HG03175 (cell line): ENCODE measurements at regions not wholly inside any gene's neighbourhood (a gene's known extent, or its start where the extent isn't known, plus 50 kb on each side); places are given as distances from the start of the nearest gene placed in this dataset.

Experiments
- ATAC-seq: cut with Tn5 transposase; IDR thresholded peaks from one replicate; pipeline ENCODE4 v1.9.1; 2021; ENCODE audit warnings: mild to moderate bottlenecking, moderate library complexity; ENCODE audit not compliant: unreplicated experiment

DNA sequence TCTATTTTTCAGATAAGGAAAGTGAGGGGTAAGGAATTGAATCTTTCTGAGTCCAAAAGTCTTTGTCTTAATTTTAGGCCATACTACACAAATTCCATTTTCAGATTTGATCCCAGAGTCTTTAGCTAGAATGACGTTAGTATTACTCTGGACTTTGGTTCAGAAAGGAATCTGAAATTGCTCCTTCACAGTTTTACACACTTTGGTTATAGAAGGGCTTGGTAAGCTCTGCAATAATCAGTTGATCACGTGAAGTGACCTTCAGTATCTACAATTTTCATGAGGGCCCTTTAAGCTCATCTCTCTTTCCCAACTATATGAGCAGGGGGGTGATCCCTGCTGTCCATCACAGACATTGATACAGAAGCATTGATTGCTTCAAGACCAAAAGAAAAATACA lies 103.4 kb upstream of the ESRRG start:
- ATAC-seq, result no peak

DNA sequence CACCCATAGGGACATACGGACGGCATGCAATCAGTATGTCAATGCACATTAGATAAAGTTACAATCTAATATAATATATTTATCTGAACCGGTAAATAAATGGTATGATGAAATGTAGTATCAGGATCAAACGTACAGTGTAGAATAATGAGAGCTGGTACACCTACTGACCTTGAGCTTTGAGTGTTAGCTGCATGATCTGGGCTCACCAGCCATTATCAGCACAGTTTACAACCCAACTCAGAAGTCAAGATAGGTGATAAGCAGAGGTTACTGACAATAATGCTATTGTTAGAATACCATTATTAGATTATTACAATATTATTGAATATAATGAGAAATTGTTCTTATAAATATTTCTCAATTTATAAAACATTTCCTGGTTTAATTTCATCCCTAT lies 103.0 kb upstream of the ESRRG start:
- ATAC-seq, result no peak

DNA sequence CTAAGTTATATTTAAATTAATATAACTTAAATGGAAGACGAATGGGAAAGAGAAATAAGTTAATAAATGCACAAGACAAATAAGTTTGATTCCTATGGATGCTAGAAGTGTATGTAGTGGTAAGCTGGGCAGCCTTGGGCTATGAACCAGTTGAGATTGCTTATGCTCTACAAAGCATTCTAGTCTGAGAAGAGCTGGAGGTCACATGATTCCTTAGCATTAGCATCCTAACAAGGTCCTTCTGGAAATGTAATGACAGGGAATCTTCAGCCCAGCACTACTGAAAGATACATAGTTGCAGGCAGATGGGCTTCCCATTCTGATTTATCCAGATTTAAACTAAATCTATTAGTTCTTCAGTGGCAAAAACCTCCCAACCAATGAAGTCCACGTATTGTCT lies 102.3 kb upstream of the ESRRG start:
- no peak for ATAC-seq

DNA sequence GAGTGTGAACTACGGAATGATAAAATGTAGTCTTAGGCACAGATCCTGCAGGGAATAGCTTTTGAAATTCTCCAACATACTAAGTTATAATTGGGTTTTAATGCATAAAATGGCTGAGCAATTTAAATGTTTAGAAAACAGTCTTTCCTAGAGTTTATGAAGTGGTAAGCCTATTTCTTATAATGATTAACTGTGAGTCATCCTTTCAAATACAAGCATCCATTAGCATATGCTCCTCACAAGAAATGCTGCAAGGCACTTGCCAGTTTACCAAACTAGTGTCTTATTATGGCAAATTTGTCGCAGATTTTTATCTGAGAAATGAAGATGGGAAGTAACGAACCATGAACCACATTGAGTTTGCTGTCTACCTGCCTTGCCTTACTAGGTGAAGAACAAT lies 101.3 kb upstream of the ESRRG start:
- no peak for ATAC-seq

DNA sequence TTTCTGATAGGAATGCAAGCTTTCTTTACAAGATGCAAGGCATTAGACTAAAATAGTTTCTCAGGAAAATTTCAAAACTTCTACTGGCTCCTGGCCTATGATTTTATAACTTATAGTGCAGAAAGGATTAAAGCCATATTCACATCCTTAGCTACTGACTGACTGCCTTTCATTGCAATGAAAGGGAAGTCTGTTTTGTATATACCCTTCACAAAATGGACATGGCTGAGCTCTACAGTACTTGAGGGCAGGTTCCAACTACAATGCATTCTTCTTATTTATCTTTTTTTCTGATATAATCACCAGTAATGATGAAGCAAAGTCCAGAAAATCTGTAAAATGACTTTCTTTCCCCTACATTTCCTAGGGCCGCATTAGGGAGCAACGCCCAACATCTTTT lies 100.5 kb upstream of the ESRRG start:
- ATAC-seq, result no peak

DNA sequence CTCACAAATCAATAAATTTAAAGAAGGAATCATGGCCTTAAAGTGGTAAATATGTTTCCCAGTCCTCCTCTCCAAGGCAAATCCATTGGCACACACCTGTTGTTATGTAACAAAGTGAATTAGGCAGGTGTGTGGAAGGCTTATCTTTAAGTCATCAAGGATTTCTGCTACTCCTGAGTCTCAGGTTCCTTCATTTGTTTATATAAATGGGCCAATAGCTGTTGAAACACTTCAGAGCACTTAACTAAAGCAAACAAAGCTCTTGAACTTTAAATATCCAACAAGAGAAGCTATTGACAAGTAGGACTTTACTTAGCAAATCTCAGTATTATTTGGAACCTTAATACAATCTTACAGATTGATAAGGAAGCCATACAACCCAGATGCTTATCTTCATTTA lies 99.3 kb upstream of the ESRRG start:
- ATAC-seq, result no peak

DNA sequence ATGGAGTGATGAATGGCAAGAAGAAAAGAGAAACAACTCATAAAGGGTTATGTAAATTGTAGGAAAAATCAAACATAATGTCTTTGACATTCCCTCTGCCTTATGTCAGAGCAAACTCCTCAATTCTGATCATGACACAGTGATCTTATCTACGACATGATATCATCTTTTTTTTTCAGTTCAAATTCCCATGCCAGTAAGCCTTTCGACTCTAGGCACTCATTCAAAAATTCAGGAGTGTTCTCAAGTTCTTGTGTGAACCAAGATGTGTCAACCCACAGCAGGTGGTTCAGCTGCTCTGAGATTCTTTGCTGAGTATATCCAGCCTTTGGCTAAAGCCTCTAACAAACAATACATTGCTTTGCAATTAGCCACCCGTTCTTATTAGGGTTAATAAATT lies 97.1 kb upstream of the ESRRG start:
- ATAC-seq, result no peak

DNA sequence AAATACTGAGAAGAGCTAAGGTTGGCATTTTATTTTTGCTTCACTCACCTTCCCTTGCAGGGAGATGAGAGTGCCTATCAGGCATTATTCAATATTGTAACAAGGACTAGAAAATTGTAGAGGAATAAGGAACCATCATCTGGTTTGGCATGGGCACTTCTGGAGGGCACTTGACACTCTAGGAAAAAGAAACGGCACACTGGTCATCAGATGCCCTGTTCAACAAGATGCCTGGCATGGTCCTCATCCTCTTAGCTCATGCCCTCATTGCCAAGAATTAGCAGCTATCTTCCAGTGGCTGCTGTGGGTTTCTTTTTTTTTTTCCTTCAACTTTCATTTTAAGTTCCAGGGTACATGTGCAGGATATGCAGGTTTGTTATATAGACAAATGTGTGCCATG lies 95.1 kb upstream of the ESRRG start:
- no peak for ATAC-seq

DNA sequence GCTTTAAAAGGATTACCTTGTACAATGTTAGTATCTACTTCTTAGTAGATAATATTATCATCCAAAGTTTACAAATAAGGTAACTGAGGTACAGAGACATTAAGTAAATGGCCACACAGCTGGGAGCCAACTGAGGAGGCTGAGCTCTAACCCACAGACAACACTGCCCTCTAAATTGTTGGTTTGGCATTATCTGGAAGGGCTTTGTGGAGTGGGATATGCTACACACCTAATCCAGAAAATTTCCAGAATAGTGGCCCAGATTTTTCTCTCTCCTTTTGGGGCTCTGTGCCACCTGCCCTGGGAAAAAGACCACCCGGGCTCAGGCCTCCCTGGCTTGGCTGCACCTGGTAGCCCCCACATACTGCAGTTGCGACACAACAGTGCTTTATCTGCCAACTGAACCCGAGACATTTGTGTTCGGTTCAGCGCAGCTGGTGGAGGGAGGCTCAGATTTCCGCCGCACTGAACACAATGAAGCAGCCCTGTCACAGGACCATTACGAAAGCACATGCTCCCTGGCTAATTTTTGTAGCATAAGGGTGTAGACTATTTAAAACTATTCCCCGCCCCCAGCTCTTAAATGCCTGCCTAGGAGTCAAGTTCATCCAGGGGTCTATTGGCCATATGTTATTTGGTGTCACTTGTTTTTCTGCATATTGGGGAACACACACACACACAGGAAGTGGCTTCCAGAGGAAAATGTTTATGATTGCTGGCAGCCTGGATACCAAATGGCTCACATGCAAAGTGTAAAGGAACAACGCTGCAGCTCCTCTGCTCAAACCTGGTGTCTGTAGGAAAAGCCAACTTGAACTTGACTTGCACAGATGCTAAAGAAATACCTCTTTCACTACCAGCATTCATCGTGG lies 92.3 kb upstream of the ESRRG start:
- no peak for ATAC-seq

DNA sequence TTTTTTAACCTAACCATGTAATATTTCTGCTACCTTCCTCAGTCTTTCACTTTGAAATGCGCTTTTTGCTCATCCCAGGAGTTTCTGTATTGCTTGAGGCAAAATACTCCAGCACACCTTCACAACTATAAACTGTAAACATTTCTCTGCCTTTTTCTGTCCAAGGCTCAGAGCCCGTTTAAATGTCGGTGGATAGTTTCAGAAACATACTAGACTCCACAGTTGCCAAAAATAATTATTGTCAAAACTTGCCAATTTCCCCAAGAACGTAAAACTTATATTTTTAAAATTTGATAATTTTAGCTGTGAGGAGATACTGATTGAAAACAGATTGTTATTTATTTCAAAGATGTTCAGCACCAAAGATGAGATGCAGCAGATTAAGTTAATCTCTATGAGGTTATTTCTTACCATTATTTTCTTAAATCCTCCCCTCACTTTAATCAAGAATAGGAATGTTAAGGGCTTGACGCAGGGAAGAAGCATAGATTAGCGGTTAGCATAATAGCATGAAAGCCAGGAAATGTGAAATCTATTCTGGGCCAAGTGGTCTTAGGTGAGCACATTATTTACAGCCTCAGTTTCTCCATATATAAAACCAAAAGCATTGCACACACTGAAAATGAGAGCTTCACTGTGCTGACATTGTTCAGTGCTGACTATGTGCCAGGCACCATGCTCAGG lies 91.5 kb upstream of the ESRRG start:
- no peak for ATAC-seq

DNA sequence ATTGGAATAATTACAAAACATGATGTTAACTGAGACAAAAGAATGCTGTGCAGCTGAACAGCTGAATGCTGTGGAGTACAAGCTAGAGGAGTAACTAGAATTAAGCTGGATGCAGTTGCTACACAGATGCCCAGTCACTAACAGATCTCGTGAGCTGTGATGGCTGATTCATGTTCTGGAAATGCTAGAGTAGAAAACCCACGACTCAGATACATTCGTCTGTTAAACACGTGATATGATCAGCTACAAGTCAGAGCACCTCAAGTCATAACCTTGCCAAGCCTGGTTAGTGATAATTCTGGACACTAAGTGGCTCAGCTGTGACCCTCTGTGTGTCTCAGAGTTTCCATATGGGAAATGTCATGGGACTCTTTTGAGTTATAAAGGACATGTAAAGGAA lies 89.7 kb upstream of the ESRRG start:
- ATAC-seq, result no peak

DNA sequence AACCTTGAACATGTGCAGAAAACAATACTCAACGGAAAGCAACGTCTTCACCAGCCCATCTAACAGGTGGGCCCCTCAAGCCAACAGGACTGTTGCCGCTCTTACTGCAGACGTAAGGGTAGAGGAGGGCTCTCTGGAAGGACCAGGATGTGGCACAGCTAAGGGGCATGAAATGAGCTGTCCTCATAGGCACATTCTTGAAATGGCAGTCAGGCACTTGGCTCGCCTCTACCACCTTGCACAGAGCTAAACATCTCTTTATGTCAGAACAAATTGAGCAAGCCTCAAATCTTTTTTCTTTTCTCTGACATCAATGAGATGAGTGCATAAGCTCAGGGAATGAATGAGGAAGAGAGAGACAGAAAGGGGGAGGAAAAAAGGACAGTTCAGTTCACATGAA lies 86.4 kb upstream of the ESRRG start:
- ATAC-seq, result no peak

DNA sequence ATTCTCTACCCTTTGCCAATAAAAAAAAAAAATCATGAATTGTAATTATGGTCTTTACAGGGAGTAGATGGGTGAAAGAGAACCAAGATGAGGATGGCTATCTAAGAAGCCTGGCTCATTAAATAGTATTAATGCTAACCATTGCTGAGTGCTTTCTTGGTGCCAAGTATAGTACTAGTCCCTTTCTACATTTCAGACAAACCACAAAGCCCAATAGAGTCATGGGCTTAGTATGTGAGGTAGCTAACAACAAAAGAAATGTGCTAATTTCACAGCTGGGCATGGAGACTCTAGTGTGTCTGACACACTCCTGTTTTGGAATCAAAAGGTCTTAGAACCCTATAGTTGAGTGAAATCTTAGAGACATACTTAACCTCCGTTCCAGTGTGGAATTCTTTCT lies 84.5 kb upstream of the ESRRG start:
- no peak for ATAC-seq

DNA sequence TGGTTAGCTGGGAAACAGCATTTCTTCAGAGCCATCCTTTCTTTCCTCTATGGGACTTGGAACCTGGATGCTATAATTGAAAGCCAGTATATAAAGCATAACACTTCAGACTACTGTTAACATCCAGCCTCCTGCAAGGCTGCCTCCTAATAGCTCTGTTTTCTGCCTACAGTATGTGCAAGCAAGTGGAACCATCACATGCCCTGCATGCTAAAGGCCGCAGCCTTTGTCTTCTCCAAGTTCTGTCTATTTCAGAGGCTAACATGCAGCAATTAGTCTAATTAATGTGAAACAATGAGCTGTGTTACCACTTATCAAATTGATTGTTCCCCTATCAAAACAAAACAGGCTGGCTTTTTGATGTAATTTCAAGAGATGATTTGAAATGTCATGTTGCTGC lies 82.7 kb upstream of the ESRRG start:
- no peak for ATAC-seq

DNA sequence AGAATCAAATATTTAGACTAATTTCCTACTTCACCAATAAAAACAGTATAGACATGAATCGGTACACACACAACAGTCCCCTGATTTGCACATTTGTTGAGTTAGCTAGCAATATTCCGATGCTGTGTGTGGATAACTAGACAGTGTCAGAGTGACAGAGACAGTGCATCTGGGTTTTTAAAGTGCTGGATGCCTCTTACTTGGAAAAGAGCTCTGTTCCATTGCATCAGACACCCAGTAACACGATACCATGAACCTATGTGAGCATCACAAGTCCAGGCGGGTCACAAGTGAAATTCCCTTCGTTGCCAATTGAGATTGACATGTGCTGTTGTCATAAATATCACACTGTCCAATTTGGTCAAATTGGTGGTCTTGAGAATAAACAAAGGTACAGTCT lies 82.0 kb upstream of the ESRRG start:
- no peak for ATAC-seq

DNA sequence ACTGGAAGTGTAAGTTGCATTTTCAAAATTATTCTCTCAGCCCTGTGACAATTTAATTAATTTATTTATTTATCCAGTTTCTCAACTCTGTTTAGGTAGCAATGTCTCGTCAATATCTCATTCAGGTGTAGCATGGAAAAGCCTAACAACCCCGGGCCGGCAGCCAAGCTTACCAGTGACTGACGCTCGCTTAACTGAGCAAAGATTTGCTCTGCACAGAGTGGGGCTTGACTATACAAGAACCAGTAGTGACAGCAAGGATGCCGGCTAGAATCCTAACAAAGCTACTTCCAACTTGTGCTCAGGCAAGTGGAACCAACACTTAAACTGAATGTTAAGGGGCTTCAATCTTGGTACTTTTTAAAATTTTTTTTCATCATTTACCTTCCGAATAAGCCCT lies 80.9 kb upstream of the ESRRG start:
- no peak for ATAC-seq

DNA sequence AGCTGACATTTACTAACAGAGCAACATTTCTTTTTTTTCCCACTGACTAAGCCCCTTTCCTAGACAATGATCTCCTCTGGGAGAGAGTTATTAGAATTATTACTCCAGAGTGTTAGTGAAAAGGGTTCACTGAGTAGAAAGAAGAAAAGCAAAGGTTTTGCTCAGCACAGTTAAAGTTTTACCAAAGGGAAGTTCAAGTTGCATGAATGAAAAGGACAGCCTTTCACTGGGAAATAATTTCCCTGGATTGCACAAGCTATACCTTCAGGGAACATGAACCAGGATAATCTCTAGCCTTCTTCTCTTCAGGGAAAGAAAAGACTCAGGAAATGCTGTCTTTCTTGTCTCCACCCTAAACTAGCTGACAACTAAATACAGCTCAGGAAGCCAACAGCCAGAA lies 71.4 kb upstream of the ESRRG start:
- no peak for ATAC-seq

DNA sequence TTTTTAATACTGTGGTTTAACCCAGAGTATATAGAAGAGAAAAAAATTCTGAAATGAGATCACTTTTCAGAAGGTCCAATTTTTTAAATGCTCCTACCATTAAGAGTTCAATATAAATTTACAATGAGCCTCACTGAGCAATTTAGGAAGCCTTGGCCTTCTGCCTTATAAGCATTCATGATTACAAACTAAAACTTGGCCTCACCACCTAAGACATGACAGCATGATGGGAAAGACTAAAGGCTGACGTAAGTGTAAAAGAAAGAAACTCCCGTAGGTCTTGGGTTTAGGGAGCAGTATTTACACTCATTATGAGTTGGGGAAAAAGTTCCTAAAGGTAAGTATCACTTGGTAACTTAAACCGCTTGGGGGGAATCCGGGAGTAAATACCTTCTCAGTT lies 70.7 kb upstream of the ESRRG start:
- no peak for ATAC-seq

DNA sequence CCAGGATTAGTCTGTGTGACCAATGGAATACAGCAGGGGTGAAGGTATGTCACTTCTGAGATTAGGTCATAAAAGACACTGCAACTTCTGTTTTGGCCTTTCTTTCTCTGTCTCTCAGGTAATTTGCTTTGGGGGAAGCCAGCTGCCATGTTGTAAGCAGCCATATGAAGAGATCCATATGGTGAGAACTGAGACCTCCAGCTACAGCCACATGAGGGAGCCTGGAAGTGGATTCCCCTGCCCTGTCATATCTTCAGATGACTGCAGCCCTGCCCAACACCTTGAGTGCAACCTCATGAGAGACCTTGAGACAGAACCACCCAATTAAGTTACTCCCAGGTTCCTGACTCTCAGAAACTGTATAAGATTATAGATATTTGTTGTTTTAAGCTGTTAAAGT lies 70.1 kb upstream of the ESRRG start:
- no peak for ATAC-seq

DNA sequence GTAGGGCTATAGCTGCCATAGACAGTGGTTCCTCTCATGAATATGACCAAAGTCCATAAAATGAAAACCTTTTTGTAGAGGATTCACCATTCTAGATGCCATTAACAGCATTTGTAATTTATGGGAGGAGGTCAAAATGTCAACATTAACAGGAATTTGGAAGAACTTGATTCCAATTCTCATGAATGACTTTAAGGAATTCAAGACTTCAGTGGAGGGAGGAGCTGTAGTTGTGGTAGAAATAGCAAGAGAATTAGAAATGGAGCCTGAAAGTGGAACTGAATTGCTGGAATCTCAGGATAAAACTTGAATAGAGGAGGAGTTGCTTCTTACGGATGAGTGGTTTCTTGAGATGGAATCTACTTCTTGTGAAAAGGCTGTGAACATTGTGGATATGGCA lies 65.4 kb upstream of the ESRRG start:
- ATAC-seq, result no peak

DNA sequence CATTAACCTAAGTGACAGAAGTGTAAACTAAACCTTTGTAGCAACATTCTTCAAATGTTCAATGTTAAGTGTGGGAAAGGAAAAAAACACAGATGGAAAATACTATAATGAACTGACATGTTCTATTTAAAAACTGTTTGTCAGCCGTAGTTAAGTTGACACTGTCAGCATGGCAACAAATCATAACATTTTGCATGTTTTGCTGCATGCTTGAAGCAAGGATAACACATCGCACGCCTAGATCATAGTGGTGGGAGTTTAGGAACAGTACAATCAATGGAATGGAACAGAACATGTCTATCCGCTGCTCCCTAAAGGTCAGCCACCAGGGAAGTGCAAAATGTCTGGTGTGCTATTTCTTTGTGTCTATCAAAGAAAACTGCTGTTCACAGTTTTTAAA lies 62.5 kb upstream of the ESRRG start:
- ATAC-seq, result no peak

DNA sequence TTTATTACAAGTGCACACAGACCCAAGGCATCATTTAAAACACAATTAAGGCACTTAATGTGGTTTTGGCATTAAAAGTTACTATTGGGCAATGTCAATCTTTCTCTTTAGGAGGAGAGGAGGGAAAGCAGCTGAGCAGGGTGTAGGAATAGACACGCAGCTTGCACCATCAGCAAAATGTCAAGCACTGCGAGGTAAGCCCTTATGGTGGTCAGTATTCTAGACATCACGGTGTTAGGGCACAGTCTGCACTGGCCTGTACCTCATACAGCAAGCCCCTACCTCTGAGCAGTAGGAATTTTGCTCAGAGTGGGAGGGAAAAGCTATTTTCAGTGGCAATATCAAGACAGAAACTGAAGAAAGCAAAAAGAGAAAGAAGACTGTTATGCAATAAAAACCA lies 62.0 kb upstream of the ESRRG start:
- no peak for ATAC-seq

DNA sequence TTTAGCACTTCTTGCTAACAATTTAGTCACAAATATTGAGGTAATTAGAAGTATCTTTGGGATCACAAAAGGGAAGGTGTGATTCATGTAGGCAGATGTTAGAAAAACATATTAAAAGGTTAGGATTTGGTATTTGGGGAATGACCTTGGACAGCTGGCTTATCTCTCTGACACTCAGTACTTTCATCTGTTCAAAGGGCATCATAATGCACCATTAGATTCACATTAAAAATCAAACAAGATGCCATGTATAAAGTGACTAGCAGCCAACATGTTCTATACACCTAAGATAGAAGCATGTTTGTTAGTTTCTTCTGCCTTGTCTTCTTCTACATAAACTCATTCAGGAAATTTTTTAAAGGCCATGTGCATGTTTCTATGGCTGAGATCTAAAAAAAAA lies 56.5 kb upstream of the ESRRG start:
- no peak for ATAC-seq
